Psoas muscle (tissue), 7 donors: ENCODE measurements at regions not wholly inside any gene's neighbourhood (a gene's known extent, or its start where the extent isn't known, plus 50 kb on each side); places are given as distances from the start of the nearest gene placed in this dataset.

Experiments
- ATAC-seq, 4 donors: fragments of 200-7000 bp; cut with Tn5 transposase; one replicate each; pipeline ENCODE4 v1.9.1; 2020; ENCODE audit warnings: moderate library complexity in 3 of 4, mild to moderate bottlenecking in 2 of 4
- DNase-seq, 2 donors: peaks; one replicate each; pipeline ENCODE4 v3.0.0-alpha.2; 2020
- H3K27ac ChIP-seq: fragments of 200-600 bp; one replicate; pipeline ENCODE4 v1.8.0; 2022
- H3K27me3 ChIP-seq, 3 donors: fragments of 200-600 bp in 1 of 3; one replicate each; pipeline versions ENCODE4 v1.6.1 to v1.8.0; 2013 to 2022; ENCODE audit warnings: low read length in 2 of 3, mild to moderate bottlenecking in 2 of 3, moderate library complexity in 1 of 3; ENCODE audit not compliant: insufficient read depth in 3 of 3
- H3K36me3 ChIP-seq, 2 donors: fragments of 200-600 bp in 1 of 2; one replicate each; pipeline versions ENCODE4 v1.6.1 to v1.8.0; 2013 to 2022; ENCODE audit warnings: low read depth in 1 of 2, mild to moderate bottlenecking in 1 of 2, moderate library complexity in 1 of 2; ENCODE audit not compliant: insufficient read depth in 1 of 2
- H3K4me1 ChIP-seq: fragments of 200-600 bp; one replicate; pipeline ENCODE4 v1.8.0; 2022
- H3K4me3 ChIP-seq: fragments of 200-600 bp; one replicate; pipeline ENCODE4 v1.8.0; 2022; ENCODE audit warnings: mild to moderate bottlenecking
- H3K9me3 ChIP-seq: fragments of 200-600 bp; one replicate; pipeline ENCODE4 v1.8.0; 2022
- CTCF ChIP-seq: fragments of 200-600 bp; IDR thresholded peaks from one replicate; pipeline ENCODE4 v1.8.0; 2022; ENCODE audit warnings: antibody characterized with exemption
- WGBS, 3 donors: extraction: QIAGEN DNeasy Blood & Tissue Kit; methylation state at CpG; one replicate each; pipeline versions ENCODE4 v1.1.6 to v1.1.7; 2013; 5-methylcytosine and 5-hydroxymethylcytosine counted together
- intact Hi-C, 2 donors: fragments of 100-400 bp; cut with DNase I; formaldehyde crosslinking; loops; one replicate each; pipeline versions ENCODE4 v1.11.0 to v1.14.2; 2022
- donor health status: healthy with polysubstance abuse.
- donor health status: DM: no; HTN: no; CAD: no; lungs with moderate emphysema.
- donor health status: Bipolar disorder and iron deficiency.
- donor health status: healthy.
- donor health status: DM: yes; HTN: yes; CAD: no.
- donor health status: DM: no; HTN: no; CAD: no.
- donor health status: DM: yes; HTN: yes; CAD: no.

GRCh38 chr17:63349478-63350000, 96.6 kb downstream of the CYB561 start:
- no peak for ATAC-seq
- intact Hi-C loops: no loop called here
- Histone ChIP-seq H3K27me3 (no peaks in the 10 kb centered on the region), H3K4me3 (no peak overlapping the region), H3K9me3 (no peaks in the 10 kb centered on the region), H3K4me1 (no peaks in the 10 kb centered on the region), H3K36me3 (no peaks in the 10 kb centered on the region), H3K27ac (no peak overlapping the region)
- no peak for TF ChIP-seq CTCF
- WGBS, 3 donors: 64 to 70% (median 66%) methylated on average over 3 of the region's 3 CpGs
- no peak for DNase-seq

GRCh38 chr17:63350364-63350763, 95.7 kb downstream of the CYB561 start:
- no peak overlapping the region for H3K27ac ChIP-seq
- no peak for ATAC-seq
- H3K4me3 ChIP-seq: no peak overlapping the region
- no peak for DNase-seq
- no peaks in the 10 kb centered on the region for H3K9me3 ChIP-seq
- H3K36me3 ChIP-seq: no peaks in the 10 kb centered on the region
- H3K27me3 ChIP-seq: no peaks in the 10 kb centered on the region
- no peak for TF ChIP-seq CTCF
- WGBS, 3 donors: 53 to 72% (median 63%) methylated on average over 4 of the region's 4 CpGs
- intact Hi-C loops: no loop called here
- no peaks in the 10 kb centered on the region for H3K4me1 ChIP-seq

- DNase-seq: no peak
- Histone ChIP-seq H3K27ac (no peak overlapping the region), H3K36me3 (no peaks in the 10 kb centered on the region), H3K9me3 (no peaks in the 10 kb centered on the region), H3K4me1 (no peaks in the 10 kb centered on the region), H3K27me3 (no peaks in the 10 kb centered on the region), H3K4me3 (no peak overlapping the region)
- no peak for TF ChIP-seq CTCF
- WGBS, 3 donors: 73 to 77% (median 75%) methylated on average over 4 of the region's 4 CpGs
- ATAC-seq: no peak
- intact Hi-C loops: no loop called here
These were observed 91.8 kb downstream of the CYB561 start for GRCh38 chr17:63354256-63354655.

- ATAC-seq (peak; percentile 42 to 65 (median 58)), DNase-seq (no peak)
- Histone ChIP-seq H3K27ac (no peak overlapping the region), H3K4me1 (no peaks in the 10 kb centered on the region), H3K4me3 (no peak overlapping the region), H3K27me3 (no peaks in the 10 kb centered on the region), H3K36me3 (no peaks in the 10 kb centered on the region), H3K9me3 (no peaks in the 10 kb centered on the region)
- WGBS, 3 donors: 21 to 36% (median 26%) methylated on average over 1 of the region's 1 CpG
- intact Hi-C loops: no loop called here
- TF ChIP-seq CTCF: no peak
These were observed 89.8 kb downstream of the CYB561 start for GRCh38 chr17:63356337-63356757.
